ENCODE measurements at regions not wholly inside any gene's neighbourhood (a gene's known extent, or its start where the extent isn't known, plus 50 kb on each side); places are given as distances from the start of the nearest gene placed in this dataset.

GRCh38 chr5:143761663-143762062 is 50.3 kb upstream of the HMHB1 start:
- no peak for DNase-seq (ENCODE audit: low read depth)

GRCh38 chr5:143760755-143761154 is 51.2 kb upstream of the HMHB1 start:
- DNase-seq (ENCODE audit: low read depth): no peak

- DNase-seq (ENCODE audit: low read depth): no peak
These were observed 51.8 kb upstream of the HMHB1 start for GRCh38 chr5:143760131-143760505.

- DNase-seq (ENCODE audit: low read depth): no peak
These were observed 52.4 kb upstream of the HMHB1 start for GRCh38 chr5:143759396-143760130.

GRCh38 chr5:143758750-143759149 is 53.2 kb upstream of the HMHB1 start:
- no peak for DNase-seq (ENCODE audit: low read depth)

- no peak for DNase-seq (ENCODE audit: low read depth)
These were observed 53.9 kb upstream of the HMHB1 start for GRCh38 chr5:143758015-143758414.

- DNase-seq (ENCODE audit: low read depth): no peak
These were observed 54.8 kb upstream of the HMHB1 start for GRCh38 chr5:143757116-143757515.

- no peak for DNase-seq (ENCODE audit: low read depth)
These were observed 56.0 kb upstream of the HMHB1 start for GRCh38 chr5:143755966-143756365.

- DNase-seq (ENCODE audit: low read depth): no peak
These were observed 59.7 kb upstream of the HMHB1 start for GRCh38 chr5:143752165-143752850.

GRCh38 chr5:143751342-143751741 is 60.6 kb upstream of the HMHB1 start:
- no peak for DNase-seq (ENCODE audit: low read depth)

- DNase-seq (ENCODE audit: low read depth): no peak
These were observed 62.3 kb upstream of the HMHB1 start for GRCh38 chr5:143749581-143750205.

- no peak for DNase-seq (ENCODE audit: low read depth)
These were observed 63.4 kb upstream of the HMHB1 start for GRCh38 chr5:143748516-143748915.

GRCh38 chr5:143742951-143743350 is 69.0 kb upstream of the HMHB1 start:
- no peak for DNase-seq (ENCODE audit: low read depth)

GRCh38 chr5:143741421-143741820 is 70.5 kb upstream of the HMHB1 start:
- no peak for DNase-seq (ENCODE audit: low read depth)

- no peak for DNase-seq (ENCODE audit: low read depth)
These were observed 71.0 kb upstream of the HMHB1 start for GRCh38 chr5:143740956-143741355.

GRCh38 chr5:143739746-143740145 is 72.2 kb upstream of the HMHB1 start:
- no peak for DNase-seq (ENCODE audit: low read depth)

- DNase-seq (ENCODE audit: low read depth): no peak
These were observed 73.3 kb upstream of the HMHB1 start for GRCh38 chr5:143738417-143739401.

GRCh38 chr5:143737062-143737461 is 74.9 kb upstream of the HMHB1 start:
- DNase-seq (ENCODE audit: low read depth): no peak

- DNase-seq (ENCODE audit: low read depth): no peak
These were observed 77.5 kb upstream of the HMHB1 start for GRCh38 chr5:143734456-143734780.

GRCh38 chr5:143733665-143734455 is 78.1 kb upstream of the HMHB1 start:
- DNase-seq (ENCODE audit: low read depth): no peak

- no peak for DNase-seq (ENCODE audit: low read depth)
These were observed 79.6 kb upstream of the HMHB1 start for GRCh38 chr5:143732402-143732801.
